GM19452 (cell line): ENCODE measurements at regions not wholly inside any gene's neighbourhood (a gene's known extent, or its start where the extent isn't known, plus 50 kb on each side); places are given as distances from the start of the nearest gene placed in this dataset.
"Not testable (repeated sequence)": the region's sequence is repeated elsewhere in the genome, so short reads cannot be mapped to it uniquely, and the experiment has no call there.

Experiments used
- ATAC-seq: cut with Tn5 transposase; IDR thresholded peaks from one replicate; pipeline ENCODE4 v1.9.1; 2021; ENCODE audit not compliant: unreplicated experiment

DNA sequence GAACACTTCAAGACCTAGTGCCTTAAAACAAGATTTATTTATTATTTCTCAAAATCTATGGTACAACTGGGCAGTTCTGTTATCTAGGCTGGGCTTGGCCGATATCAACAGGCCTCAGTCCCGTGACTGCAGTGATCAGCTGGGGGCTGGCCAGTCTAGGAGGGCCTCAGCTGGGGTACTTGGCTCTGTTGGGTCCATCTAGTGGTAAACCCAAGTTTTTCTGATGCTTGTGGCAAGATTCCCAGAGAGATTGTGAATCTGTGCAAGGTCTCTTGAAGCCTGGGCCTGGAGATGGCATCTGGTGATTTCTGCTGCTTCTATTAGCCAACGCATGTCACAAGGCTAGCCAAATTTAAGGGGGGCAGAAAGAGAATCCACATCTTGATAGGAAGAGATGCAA is 482.4 kb upstream of the SGO1 start:
- ATAC-seq: no peak

DNA sequence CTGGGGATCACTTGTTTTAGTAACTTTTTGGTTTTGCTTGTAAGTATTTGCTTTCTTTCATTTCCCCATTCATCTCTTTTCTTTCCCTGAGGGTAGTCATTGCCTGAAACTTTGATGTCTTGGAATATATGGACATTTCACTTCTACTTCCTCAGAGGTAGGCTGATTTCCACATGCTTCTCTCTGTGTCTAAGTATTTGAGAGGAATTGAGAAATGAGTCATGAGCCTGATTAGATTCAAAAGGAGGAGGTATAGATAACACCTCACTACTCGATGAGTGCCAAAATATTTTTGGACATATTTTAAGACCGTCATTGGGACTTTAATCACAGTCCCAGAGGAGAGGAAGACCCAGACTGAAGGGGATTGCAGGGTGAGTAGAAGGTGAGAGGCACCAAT is 480.1 kb upstream of the SGO1 start:
- ATAC-seq: no peak

DNA sequence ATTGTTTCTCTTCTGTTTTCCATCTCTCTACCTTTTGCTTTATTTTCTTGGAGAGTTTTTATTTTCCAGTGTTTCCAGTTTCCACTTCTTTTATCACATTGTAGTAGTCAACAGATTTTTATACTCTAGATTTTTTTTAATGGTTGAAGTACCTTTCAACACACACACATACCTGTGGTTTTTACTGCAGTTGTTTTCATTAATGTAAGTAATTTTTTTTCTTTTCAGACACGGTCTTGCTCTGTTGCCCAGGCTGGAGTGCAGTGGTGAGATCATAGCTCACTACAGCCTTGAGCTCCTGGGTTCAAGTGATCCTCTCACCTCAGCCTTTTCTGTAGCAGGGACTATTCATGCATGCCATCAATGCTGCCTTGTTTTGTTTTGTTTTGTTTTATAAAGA is 472.5 kb upstream of the SGO1 start:
- ATAC-seq: no peak

GRCh38 chr3:20657560-20657959 is 471.6 kb upstream of the SGO1 start:
- ATAC-seq: no peak

DNA sequence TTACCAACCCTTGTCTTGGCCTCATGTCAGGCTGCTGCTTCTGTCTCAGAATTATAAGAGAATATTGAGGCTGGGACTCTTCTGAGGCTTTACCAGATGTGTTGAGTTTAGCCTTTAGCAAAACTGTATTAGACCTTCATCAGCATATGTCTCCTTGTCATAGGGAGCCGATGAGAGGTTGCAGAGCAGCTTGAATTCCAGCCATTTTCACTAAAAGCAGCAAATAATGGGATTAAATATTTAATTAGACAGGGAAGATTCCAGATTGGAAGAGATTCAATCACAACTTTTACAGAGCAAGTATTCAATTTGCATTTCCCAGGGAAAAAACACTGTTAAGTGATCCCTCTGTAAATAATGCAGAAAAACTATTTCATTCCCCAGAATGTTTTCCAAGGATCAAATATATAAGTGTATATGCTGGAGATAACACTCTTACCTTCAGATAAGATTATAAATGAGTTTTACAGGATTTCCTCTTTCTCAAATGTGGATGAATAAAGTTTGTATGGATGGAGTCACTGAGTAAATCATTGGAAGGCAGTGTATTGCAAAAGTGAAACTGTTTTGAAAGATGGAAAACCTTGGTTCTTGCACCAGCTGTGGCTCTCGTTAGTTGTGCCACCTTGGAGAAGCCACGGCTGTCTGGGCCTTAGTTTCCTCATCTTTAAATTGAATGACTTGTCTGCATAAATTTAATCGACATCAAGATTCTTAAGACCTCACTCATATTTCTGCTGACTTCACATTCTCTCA is 466.4 kb upstream of the SGO1 start:
- no peak for ATAC-seq

GRCh38 chr3:20648921-20649381 is 462.9 kb upstream of the SGO1 start:
- no peak for ATAC-seq

DNA sequence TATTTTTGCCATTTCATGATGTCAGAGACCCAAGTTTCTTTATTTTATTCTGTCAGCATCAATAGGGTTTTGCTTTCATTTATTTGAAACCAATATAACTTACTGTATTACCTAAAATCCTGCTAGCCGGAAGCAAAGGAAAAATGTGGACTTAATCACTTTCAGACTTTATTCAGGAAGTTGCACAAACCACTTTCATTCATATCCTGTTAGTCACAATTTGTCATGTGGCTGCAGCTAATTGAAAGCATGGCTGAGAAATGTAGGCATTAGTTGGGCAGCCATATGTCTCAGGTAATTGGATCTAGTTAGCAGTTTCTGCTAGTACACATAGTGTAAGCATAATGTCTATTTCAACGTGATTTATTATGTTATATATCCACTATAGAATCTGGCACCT is 462.3 kb upstream of the SGO1 start:
- no peak for ATAC-seq

DNA sequence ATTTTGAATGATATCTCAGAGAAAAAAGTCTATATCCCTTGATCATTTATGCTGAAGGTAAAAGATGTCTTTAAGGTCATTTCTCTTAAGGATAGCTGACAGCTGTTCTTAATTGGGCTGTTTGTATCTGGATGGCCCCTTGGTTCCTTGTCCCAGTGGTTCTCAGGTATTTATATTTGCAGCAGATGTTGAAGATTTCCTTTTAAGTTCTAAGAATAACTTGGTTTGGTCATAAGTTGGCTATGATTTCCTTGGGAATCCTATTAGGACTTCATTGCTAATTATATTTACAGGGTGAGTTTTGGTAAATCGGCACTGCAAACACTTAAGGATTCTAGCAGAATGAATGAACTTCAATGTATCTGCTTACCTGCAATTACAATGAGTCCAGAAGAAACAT is 460.4 kb upstream of the SGO1 start:
- ATAC-seq: no peak

GRCh38 chr3:20645340-20645739 is 459.3 kb upstream of the SGO1 start:
- no peak for ATAC-seq

DNA sequence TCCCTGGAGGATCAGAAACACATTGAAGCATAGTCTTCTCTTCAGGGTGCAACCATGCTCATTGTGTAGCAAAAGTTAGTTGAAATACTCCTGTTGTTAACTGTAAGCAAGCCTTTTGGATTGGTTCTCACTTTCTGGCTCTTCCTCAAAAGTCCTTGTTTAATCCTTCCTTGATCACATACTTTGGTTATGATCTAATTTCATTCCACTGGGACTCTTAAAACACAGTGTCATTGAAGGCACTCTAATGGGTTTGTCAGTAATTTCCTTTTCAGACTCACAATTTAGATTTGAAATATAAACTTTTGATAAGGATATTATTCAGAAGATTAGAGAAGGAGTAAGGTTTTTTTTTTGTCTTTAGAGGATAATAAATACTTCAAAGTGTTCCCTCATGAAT is 451.7 kb upstream of the SGO1 start:
- no peak for ATAC-seq

- ATAC-seq: no peak
Measured at GRCh38 chr3:20622304-20622703, 436.3 kb upstream of the SGO1 start.

DNA sequence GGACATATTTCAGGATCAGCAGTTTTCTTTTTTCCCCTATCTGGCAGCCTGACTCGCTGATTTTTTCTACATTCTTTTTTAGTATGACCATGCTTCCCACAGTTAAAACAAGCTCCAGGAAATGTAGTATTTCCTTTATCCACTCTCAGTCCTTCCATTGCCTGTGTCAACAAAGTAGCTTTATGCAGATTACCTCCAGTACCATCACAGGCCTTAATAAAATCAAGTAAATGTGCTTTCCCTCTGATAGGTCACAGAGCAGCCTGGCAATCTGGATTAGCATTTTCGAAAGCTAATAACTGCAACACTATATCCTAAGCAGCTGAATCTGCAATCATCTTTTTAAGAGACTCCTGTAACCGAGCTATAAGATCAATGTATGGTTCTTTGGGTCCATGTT is 432.6 kb upstream of the SGO1 start:
- not testable (repeated sequence) for ATAC-seq

GRCh38 chr3:20618181-20618580 is 432.2 kb upstream of the SGO1 start:
- ATAC-seq: not testable (repeated sequence)

GRCh38 chr3:20615982-20616381 is 430.0 kb upstream of the SGO1 start:
- ATAC-seq: not testable (repeated sequence)

DNA sequence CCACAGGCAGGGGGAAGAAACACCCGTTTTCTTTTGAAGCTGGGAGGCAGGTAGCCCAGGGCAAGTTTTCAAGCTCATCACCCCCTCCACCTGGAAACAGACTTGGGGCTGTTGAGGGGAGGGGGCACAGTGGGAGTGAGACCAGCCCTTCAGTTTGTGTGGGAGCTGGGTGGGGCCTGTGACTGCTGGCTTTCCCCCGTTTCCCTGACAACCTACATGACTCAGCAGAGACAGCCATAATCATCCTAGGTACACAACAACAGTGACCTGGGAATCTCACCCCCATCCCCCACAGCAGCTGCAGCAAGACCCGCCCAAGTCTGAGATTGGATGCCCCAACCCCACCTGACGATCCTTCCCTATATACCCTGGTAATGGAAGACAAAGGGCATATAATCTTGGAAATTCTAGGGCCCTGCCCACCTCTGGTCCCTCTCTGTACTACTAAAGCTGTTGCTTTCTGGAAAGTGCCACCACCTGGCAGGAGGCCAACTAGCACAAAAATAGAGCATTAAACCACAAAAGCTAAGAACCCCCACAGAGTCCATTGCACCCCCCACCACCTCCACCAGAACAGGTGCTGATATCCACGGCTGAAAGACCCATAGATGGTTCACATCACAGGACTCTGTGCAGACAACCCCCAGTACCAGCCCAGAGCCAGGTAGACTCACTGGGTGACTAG is 422.2 kb upstream of the SGO1 start:
- no peak for ATAC-seq

GRCh38 chr3:20604659-20605058 is 418.7 kb upstream of the SGO1 start:
- ATAC-seq: no peak

GRCh38 chr3:20589275-20589674 is 403.3 kb upstream of the SGO1 start:
- no peak for ATAC-seq

DNA sequence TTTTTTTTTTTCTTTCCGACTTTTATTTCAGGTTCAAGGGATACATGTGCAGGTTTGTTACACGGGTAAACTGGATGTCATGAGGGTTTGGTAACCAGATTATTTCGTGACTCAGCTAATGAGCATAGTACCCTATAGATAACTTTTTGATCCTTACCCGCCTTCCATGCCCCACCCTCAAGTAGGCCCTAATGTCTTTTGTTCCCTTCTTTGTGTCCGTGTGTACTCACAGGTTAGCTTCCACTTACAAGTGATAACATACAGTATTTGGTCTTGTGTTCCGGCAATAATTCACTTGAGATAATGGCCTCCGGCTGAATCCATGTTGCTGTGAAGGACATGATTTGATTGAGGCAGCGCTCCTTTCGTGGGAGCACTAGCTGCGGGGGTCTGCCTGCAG is 402.8 kb upstream of the SGO1 start:
- no peak for ATAC-seq

DNA sequence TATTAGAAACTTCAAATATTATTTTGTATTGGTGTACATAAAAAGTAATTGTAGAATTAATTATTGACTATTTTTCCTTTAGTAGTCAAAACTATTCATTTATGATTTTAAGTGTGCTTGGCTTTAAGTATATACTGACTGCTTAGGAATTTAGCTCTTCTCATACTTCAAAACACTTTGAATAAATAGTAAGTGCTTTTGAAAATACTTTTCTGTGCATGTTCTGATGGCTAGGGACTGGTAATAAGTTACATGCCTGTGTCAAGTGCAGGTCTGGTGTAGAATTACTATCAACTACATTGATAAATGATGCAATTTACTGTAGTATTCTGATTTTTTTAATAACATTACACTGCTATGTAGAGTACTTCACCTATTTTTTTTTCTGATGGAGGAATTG is 397.6 kb upstream of the SGO1 start:
- no peak for ATAC-seq

DNA sequence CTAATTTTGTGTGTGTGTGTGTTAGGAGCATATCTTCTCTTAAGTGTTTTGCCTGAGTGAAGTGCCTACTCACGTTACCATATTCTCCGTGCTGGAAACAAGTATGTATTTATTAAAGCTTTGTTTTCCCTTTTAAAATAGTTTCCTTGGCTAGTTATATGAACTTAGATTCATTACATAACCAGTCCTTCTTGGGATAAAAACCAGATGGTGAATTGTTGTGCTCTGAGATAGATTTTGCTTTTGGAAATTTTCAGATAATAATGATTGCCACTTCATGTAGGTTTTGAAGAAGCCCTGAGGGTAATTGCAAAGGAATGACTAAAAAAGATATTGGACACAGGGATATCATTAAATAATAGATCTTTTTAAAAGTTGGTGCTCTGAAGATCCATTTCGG is 390.2 kb upstream of the SGO1 start:
- ATAC-seq: no peak

- ATAC-seq: no peak
Measured at GRCh38 chr3:20575146-20575545, 389.1 kb upstream of the SGO1 start.

DNA sequence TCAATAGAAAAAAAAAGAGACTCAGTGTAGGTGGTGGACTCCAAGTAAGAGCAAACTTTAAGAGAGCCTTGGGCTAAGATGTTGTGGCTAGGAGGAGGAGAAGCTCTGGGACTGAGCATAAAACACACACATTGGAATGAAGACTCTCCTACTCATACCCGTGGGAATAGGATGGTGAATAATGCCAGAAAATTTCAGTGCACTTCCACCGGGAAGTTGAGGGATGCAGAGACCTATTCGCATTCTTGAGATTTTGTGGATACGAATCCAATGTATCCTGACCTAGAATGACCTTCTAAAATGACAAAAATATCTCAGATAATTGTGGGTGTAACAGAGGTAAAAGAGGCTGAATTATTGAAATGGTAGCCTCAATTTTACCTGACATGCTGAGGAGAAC is 388.7 kb upstream of the SGO1 start:
- ATAC-seq: no peak

DNA sequence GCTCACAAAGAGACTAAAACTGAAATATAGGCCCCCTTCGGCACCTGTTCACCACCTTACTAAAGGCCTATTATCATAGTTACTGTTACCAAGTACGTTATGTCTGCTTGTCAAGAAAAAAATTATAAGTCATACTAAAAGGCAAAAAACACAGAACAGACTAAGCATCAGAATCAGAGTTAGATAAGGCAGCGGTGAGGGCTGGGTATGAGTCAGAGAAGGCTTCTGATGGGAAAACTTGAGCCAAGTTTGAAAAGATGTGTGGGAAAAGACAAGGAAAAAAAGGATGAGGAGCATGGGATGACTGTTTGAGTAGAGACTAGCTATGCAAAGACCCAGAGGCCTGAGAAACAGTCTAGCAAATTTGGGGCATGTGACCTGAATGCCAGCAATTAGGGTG is 387.2 kb upstream of the SGO1 start:
- ATAC-seq: no peak
